ENCODE measurements at regions not wholly inside any gene's neighbourhood (a gene's known extent, or its start where the extent isn't known, plus 50 kb on each side); places are given as distances from the start of the nearest gene placed in this dataset.

DNA sequence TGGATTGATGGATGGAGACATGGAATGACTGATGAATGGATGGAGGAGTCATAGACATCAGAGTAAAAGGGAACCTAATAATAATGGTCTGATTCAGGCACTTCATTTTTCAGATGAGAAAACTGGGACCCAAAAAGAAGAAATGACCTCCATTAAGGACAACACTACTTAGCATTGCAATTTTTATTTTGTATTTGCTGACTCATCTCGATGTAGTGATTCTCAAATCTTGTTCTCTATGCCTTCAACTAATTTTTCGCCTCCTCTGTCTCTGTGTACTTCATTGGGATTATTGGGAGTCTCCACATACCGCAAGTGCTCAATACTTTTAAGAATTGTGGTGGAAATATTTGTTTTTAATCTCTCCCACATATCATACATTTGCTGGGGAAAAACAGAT lies 446.2 kb upstream of the FSHR start:
- ChIA-PET POLR2A (no interaction called here), CTCF (no interaction called here)
- no peak for DNase-seq (ENCODE audit: extremely low spot score)
- TF ChIP-seq, protein P1, sequence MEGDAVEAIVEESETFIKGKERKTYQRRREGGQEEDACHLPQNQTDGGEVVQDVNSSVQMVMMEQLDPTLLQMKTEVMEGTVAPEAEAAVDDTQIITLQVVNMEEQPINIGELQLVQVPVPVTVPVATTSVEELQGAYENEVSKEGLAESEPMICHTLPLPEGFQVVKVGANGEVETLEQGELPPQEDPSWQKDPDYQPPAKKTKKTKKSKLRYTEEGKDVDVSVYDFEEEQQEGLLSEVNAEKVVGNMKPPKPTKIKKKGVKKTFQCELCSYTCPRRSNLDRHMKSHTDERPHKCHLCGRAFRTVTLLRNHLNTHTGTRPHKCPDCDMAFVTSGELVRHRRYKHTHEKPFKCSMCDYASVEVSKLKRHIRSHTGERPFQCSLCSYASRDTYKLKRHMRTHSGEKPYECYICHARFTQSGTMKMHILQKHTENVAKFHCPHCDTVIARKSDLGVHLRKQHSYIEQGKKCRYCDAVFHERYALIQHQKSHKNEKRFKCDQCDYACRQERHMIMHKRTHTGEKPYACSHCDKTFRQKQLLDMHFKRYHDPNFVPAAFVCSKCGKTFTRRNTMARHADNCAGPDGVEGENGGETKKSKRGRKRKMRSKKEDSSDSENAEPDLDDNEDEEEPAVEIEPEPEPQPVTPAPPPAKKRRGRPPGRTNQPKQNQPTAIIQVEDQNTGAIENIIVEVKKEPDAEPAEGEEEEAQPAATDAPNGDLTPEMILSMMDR (IDR thresholded peaks at IDR 0.05; ENCODE audit: control extremely low read depth, extremely low read depth, low read depth, missing control alignments): no peak

DNA sequence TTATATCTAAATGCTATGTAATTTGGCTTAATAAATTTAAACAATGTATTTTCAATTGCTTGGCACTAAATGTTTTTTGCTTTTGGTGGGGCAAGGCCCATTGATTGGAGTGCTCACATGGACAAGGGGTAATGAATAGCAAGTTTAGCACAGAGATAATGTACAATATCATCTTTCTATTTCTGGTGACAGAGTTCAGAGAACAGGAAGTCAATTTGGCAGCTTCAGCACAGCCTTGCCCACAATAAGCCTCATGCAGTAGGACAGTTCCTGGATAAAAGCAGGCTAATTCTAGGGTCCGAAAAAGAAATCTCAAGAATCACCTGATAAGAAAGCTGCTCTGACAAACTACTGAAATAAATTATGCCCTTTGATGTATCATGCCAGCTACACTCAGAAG lies 443.9 kb upstream of the FSHR start:
- POLR2A ChIA-PET: no interaction called here
- no peak for DNase-seq (ENCODE audit: extremely low spot score)
- CTCF ChIA-PET: interaction anchor here (1.3 kb wide), 1 partner anchor 24 kb away, joined by 3 read pairs; no protein-coding TSS in a partner anchor
- TF ChIP-seq, protein P1 (IDR thresholded peaks at IDR 0.05; ENCODE audit: control extremely low read depth, extremely low read depth, low read depth, missing control alignments): no peak

DNA sequence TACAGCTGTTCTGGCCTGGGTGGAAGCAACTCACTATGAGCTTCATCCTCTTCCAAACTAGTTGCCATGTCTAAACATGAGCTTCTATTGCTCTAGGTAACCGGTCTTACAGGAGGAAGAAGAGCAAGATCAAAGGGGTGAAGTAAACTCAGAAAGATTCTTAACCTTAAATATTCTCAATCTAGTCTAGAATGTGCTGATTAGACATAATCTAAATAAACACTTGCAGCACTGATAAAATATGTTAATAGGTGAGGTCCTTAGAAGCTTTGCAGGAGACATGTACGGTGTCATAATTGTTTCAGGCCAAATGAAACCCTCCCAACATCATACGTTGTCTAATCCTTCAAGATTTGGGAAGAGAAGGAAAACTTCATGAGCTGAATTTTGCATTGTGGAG lies 431.6 kb upstream of the FSHR start:
- CTCF ChIA-PET: no interaction called here
- TF ChIP-seq, protein P1 (IDR thresholded peaks at IDR 0.05; ENCODE audit: control extremely low read depth, extremely low read depth, low read depth, missing control alignments): no peak

DNA sequence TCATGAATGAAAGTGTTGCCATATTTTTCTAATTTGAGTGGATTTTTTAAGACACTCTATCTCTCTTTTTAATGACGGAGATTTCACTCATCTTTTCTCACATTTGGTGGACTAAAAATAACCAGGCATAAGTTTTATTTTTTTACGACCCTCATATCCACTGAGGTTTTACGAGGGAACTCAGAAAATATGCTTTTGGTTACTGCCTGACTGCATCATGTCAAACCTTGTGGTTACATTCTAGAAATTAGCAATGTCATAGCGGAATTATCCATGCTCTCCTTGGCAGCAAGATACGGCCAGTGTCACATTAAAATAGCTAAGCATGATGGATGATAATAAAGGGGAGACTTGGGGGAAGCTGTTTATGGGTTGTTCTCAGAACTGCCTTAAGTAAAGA lies 428.6 kb upstream of the FSHR start:
- no peak for DNase-seq (ENCODE audit: extremely low spot score)
- TF ChIP-seq, protein P1 (IDR thresholded peaks at IDR 0.05; ENCODE audit: control extremely low read depth, extremely low read depth, low read depth, missing control alignments): no peak
- CTCF ChIA-PET: no interaction called here
- POLR2A ChIA-PET: no interaction called here

More for the DNA sequence above, 431.6 kb upstream of the FSHR start:
- POLR2A ChIA-PET: no interaction called here
- DNase-seq (ENCODE audit: extremely low spot score): no peak

DNA sequence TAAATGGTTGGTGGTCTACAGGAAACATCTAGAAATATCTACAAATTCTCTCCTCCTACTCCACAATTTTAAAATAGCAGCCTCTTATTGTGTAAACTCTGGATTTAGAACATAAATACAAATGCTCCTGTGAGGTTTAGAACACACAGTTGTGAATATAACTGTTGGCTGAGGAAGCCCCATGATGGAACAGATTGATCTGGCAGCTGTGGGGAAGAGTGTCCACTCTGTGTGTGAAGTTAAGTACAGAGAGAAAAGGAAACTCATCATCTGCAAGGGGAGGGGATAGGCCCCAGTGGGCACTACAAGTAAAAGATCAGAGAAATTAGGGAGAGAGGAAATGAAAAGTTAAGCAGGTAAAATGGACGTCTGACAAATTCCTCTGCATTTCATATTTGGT lies 422.7 kb upstream of the FSHR start:
- ChIA-PET POLR2A (no interaction called here), CTCF (no interaction called here)
- TF ChIP-seq, protein P1 (IDR thresholded peaks at IDR 0.05; ENCODE audit: control extremely low read depth, extremely low read depth, low read depth, missing control alignments): no peak
- no peak for DNase-seq (ENCODE audit: extremely low spot score)

DNA sequence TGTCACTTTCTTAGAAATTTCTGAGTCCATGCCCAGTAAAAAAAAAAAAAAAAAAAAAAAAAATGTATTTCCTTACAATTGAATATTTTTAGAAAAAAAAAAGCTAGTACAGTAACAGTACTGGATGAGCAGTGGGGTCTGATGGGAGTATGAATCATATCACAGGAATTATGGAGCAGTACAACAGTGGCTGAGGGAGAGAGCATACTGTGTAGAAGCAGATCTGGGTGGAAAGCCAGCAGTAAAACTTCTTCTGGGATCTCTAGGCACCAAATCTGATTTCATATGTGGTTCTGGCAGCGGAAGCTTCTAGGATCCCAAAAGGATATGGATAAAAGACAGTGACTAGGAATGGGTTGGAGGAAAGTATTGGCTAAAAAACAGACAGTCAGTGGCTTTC lies 414.9 kb upstream of the FSHR start:
- ChIA-PET POLR2A (no interaction called here), CTCF (interaction anchor here (1.3 kb wide), 1 partner anchor 54 kb away, joined by 3 read pairs; no protein-coding TSS in a partner anchor)
- TF ChIP-seq, protein P1 (IDR thresholded peaks at IDR 0.05; ENCODE audit: control extremely low read depth, extremely low read depth, low read depth, missing control alignments): no peak
- DNase-seq (ENCODE audit: extremely low spot score): no peak
